Lower leg skin (tissue), 4 donors: ENCODE measurements at regions not wholly inside any gene's neighbourhood (a gene's known extent, or its start where the extent isn't known, plus 50 kb on each side); places are given as distances from the start of the nearest gene placed in this dataset.

Experiments
- DNase-seq, 2 donors: peaks; one replicate each; pipeline ENCODE4 v3.0.0-alpha.2; 2019; ENCODE audit warnings: low spot score in 2 of 2
- H3K4me3 ChIP-seq: fragments of 200-600 bp; sonication (generic); 2 replicates; pipeline ENCODE4 v1.5.1; 2017; ENCODE audit warnings: mild to moderate bottlenecking, low read depth; ENCODE audit not compliant: poor library complexity, severe bottlenecking
- CTCF ChIP-seq, 3 donors: fragments of 450-650 bp; IDR thresholded peaks; one replicate each; pipeline ENCODE4 v1.5.1; 2016; ENCODE audit warnings: antibody characterized with exemption in 3 of 3, mild to moderate bottlenecking in 3 of 3, moderate library complexity in 2 of 3
- POLR2A ChIP-seq, 2 donors: fragments of 450-650 bp; IDR thresholded peaks; one replicate each; pipeline ENCODE4 v1.6.1; 2016 to 2017; ENCODE audit warnings: antibody characterized with exemption in 2 of 2, mild to moderate bottlenecking in 1 of 2, moderate library complexity in 1 of 2
- WGBS, 2 donors: methylation state at CpG; one replicate each; pipeline ENCODE4 v1.1.5; 2018; 5-methylcytosine and 5-hydroxymethylcytosine counted together
- intact Hi-C: fragments of 100-400 bp; cut with DNase I; formaldehyde crosslinking; loops from one replicate; pipeline ENCODE4 v1.15.0; 2023; ENCODE audit warnings: low total_unique reads

GRCh38 chr18:41297740-41298139 lies 657.3 kb upstream of the PIK3C3 start:
- WGBS, 2 donors, result 82 to 86% methylated on average over 5 of the region's 5 CpGs
- no peak for DNase-seq
- TF ChIP-seq CTCF (IDR thresholded peaks at IDR 0.05), result no peak
- no peak for TF ChIP-seq POLR2A (IDR thresholded peaks at IDR 0.05)
- intact Hi-C loops, result no loop called here
- H3K4me3 ChIP-seq, result no peak overlapping the region

- DNase-seq, result no peak
- 78 to 84% methylated on average over 6 of the region's 6 CpGs for WGBS, 2 donors
- intact Hi-C loops, result no loop called here
- TF ChIP-seq POLR2A (IDR thresholded peaks at IDR 0.05) (no peak), CTCF (IDR thresholded peaks at IDR 0.05) (no peak)
- H3K4me3 ChIP-seq, result no peak overlapping the region
These were observed 685.7 kb upstream of the PIK3C3 start for GRCh38 chr18:41269294-41269693.

DNA sequence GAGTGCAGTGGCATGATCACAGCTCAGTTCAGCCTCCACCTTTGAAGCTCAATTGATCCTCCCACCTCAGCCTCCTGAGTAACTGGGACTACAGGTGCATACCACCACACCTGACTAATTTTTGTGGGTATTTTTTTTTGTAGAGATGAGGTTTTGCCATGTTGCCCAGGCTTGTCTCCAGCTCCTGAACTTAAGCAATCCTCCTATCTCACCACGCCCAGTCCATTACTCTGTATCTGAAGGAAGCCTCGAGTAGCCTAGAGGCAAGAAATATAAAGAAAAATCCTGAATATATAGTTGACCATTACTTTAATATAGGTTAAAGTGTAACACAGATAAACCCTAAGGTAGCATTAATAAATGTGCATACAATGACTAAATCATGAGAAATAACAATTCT lies 686.8 kb upstream of the PIK3C3 start:
- TF ChIP-seq CTCF (IDR thresholded peaks at IDR 0.05) (no peak), POLR2A (IDR thresholded peaks at IDR 0.05) (no peak)
- WGBS, 2 donors, result 67 to 79% methylated on average over 2 of the region's 2 CpGs
- no peak for DNase-seq
- H3K4me3 ChIP-seq, result no peak overlapping the region
- intact Hi-C loops, result no loop called here

GRCh38 chr18:41266616-41267015 lies 688.4 kb upstream of the PIK3C3 start:
- no peak for DNase-seq
- WGBS, 2 donors, result 57 to 58% methylated on average over 3 of the region's 3 CpGs
- intact Hi-C loops, result no loop called here

GRCh38 chr18:41266204-41266603 lies 688.8 kb upstream of the PIK3C3 start:
- intact Hi-C loops, result no loop called here
- 66 to 70% methylated on average over 5 of the region's 5 CpGs for WGBS, 2 donors
- no peak for DNase-seq
- no peak for TF ChIP-seq CTCF (IDR thresholded peaks at IDR 0.05)
- no peak for TF ChIP-seq POLR2A (IDR thresholded peaks at IDR 0.05)
- no peak overlapping the region for H3K4me3 ChIP-seq

More at GRCh38 chr18:41266616-41267015, 688.4 kb upstream of the PIK3C3 start:
- H3K4me3 ChIP-seq, result no peak overlapping the region
- TF ChIP-seq CTCF (IDR thresholded peaks at IDR 0.05) (no peak), POLR2A (IDR thresholded peaks at IDR 0.05) (no peak)

- H3K4me3 ChIP-seq, result no peak overlapping the region
- TF ChIP-seq CTCF (IDR thresholded peaks at IDR 0.05), result no peak
- no peak for TF ChIP-seq POLR2A (IDR thresholded peaks at IDR 0.05)
- DNase-seq, result no peak
- WGBS, 2 donors, result 44 to 47% methylated on average over 2 of the region's 2 CpGs
- intact Hi-C loops, result no loop called here
These were observed 690.0 kb upstream of the PIK3C3 start for GRCh38 chr18:41265047-41265446.
